Eye (tissue), 1 donor: ENCODE measurements at regions not wholly inside any gene's neighbourhood (a gene's known extent, or its start where the extent isn't known, plus 50 kb on each side); places are given as distances from the start of the nearest gene placed in this dataset.
"Not testable (repeated sequence)": the region's sequence is repeated elsewhere in the genome, so short reads cannot be mapped to it uniquely, and the experiment has no call there.

Source experiments
- DNase-seq: peaks from one replicate; pipeline ENCODE4 v3.0.0-alpha.2; 2015

- peak; percentile 67 for DNase-seq
These were observed 94.5 kb upstream of the WSCD1 start for GRCh38 chr17:5975661-5976060.

- DNase-seq = no peak
These were observed 93.9 kb upstream of the WSCD1 start for GRCh38 chr17:5976251-5976650.

- no peak for DNase-seq
These were observed 91.7 kb upstream of the WSCD1 start for GRCh38 chr17:5978496-5978895.

DNA sequence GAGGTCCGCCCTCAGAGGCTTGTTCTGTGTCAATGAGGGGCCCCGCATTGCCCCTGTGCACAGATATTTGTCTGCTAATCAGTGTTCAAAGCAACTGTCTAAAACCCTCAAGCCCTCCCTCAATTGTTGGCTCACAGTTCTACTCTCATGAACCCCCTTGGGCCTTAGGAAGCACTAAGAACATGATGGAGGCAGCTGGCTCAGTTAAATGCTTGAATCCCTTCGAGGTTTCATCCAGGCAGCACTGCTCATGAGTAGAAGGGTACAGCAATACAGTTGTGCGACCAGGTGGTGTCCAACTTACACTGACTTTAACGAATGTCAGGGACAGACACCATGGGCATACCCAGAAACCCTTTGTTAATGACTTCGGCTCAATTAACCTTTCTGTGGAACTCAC, 89.2 kb upstream of the WSCD1 start:
- DNase-seq = peak; percentile 67

- no peak for DNase-seq
These were observed 83.5 kb upstream of the WSCD1 start for GRCh38 chr17:5986644-5987043.

DNA sequence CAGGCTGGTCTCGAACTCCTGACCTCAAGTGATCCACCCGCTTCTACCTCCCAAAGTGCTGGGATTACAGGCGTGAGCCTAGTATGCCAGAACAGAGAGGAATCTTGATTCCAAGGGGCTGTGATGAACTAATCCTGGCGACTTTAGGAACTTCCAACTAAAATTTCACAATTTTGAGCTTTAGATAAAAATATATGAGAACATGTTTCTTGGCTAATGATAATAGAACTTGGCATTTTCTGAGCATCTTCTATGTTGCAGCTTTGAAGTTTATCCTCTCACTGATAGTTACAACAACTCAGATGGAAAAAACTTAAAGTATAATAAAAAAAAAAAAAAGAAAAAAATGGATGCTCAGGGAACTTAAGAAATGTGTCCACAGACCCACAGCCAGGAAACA, 69.8 kb upstream of the WSCD1 start:
- DNase-seq = no peak

GRCh38 chr17:6003221-6003620, 67.0 kb upstream of the WSCD1 start:
- DNase-seq = not testable (repeated sequence)

DNA sequence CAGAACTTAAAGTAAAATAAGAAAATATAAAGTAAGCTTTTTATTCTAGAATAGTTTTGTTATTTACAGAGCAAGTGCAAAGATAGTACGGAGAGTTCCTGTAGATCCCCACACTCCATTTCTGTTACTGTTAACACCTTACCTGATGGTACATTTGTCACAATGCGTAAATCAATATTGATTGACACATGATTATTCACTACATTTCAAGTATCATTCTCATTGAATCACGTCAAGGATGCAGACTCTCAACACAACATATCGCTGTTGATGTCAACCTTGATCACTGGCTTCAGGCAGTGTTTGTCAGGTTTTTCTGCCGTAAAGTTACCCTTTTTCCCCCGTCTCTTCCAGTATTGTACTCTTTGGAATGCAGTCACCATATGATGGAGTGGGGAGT, 64.2 kb upstream of the WSCD1 start:
- DNase-seq = no peak

DNA sequence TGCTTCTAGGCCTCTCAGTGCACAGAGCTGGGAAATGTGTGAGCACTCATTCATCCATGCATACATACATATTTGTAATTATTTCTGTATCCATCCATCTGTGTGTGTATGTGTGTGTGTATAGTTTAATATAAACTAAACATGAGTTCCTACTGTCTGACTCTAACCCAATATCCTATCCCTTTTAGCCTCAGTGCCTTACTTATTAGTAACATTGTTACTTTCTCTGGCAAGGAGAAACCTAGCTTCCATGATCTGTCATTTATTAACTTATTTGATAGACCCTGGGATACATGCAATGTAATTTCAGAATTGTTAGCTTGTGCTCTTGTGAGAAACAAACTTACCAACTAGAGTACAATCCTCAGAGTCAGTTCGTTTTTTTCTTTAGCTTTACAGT, 59.0 kb upstream of the WSCD1 start:
- peak; percentile 45 for DNase-seq

GRCh38 chr17:6018788-6019187, 51.4 kb upstream of the WSCD1 start:
- no peak for DNase-seq

DNA sequence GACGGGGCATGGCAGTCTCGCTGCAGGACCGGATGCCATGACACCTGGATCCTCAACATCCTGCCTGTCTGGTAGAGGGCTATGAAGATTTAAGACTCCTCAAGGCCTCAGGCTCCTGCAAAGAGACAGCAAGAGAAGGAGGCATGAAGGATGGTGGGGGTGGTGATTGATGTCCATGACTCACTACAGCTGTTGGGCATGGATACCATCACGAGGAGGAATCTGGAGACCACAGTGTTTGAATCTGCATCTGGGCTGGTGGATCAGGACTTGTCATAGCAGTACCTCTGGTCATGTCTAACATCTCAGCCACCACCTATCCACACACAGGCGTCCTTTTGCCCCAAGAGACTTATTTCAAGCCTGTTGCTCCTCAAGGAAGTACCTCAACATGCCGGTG, 50.2 kb upstream of the WSCD1 start:
- no peak for DNase-seq

GRCh38 chr17:6020376-6021010, 49.7 kb upstream of the WSCD1 start:
- no peak for DNase-seq
